RWPE1 (cell line): ENCODE measurements at regions not wholly inside any gene's neighbourhood (a gene's known extent, or its start where the extent isn't known, plus 50 kb on each side); places are given as distances from the start of the nearest gene placed in this dataset.

ENCODE experiments used
- CTCF ChIA-PET: fragments of 350-600 bp; sonication (Branson Sonifier 250); formaldehyde crosslinking; extraction: SDS; loops from one replicate; lab custom pipeline; 2021; lab: Yijun Ruan, JAX
- POLR2A ChIA-PET: fragments of 400-600 bp; formaldehyde crosslinking; extraction: SDS; loops from one replicate; lab custom pipeline; 2020; ENCODE audit warnings: antibody characterized with exemption; ENCODE audit not compliant: low non-redundant PET; lab: Yijun Ruan, JAX
- DNase-seq: peaks from one replicate; pipeline ENCODE4 v3.0.0; 2012; ENCODE audit warnings: low spot score
- H3K27ac ChIP-seq: fragments of 450-650 bp; 2 replicates; pipeline ENCODE4 v1.5.1; 2017
- CTCF ChIP-seq: fragments of 450-650 bp; conservative IDR thresholded peaks from 2 replicates; pipeline ENCODE4 v1.5.1; 2017; ENCODE audit warnings: low read depth, mild to moderate bottlenecking

GRCh38 chr13:60338754-60339153 is 58.3 kb upstream of the TDRD3 start:
- ChIA-PET CTCF (interaction anchor here (1.2 kb wide), 1 partner anchor 9 kb away, joined by 3 read pairs; no protein-coding TSS in a partner anchor), POLR2A (no interaction called here)
- no peak for TF ChIP-seq CTCF
- DNase-seq = no peak
- no peak overlapping the region for H3K27ac ChIP-seq

GRCh38 chr13:60343978-60344377 is 53.0 kb upstream of the TDRD3 start:
- ChIA-PET CTCF (interaction anchor here (0.6 kb wide), 1 partner anchor 1286 kb away, joined by 4 read pairs; no protein-coding TSS in a partner anchor), POLR2A (no interaction called here)
- TF ChIP-seq CTCF = no peak
- DNase-seq = no peak
- no peak overlapping the region for H3K27ac ChIP-seq

GRCh38 chr13:60347174-60347573 is 49.8 kb upstream of the TDRD3 start:
- ChIA-PET POLR2A (no interaction called here), CTCF (no interaction called here)
- no peak for TF ChIP-seq CTCF
- H3K27ac ChIP-seq = no peak overlapping the region
- no peak for DNase-seq
